SW 1271 (cell line): ENCODE measurements at regions not wholly inside any gene's neighbourhood (a gene's known extent, or its start where the extent isn't known, plus 50 kb on each side); places are given as distances from the start of the nearest gene placed in this dataset.

Source experiments
- DNase-seq, 2 experiments: peaks; one replicate each; lab custom pipeline; 2025; lab: John Stamatoyannopoulos, UW

DNA sequence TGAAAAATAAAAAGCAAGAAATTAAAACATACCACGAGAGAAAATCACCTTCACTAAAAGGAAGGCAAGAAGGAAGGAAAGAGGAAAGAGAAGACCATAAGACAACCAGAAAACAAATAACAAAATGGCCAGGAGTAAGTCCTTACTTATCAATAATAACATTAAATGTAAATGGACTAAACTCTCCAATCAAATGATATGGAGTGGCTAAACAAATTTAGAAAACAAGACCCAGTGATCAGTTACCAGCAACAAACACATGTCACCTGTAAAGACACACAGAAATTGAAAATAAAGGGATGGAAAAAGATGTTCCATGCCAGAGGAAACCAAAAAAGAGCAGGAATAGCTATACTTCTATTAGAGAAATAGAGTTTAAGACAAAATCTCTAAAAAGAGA, 85.0 kb upstream of the SLC38A4 start:
- DNase-seq, result no peak

DNA sequence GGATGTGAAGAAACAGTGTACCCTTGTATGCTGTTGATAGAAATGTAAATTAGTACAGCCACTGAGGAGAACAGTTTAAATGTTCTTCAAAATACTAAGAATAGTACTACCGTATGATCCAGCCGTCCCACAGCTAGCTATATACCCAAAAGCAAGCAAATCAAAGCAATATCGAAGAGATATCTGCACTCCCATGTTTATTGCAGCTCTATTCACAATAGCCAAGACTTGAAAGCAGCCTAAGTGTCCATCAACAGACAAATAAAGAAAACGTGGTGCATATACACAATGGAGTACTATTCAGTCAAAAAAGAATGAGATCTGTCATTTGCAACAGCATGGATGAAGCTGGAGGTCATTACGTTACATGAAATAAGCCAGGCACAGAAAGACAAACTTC, 88.5 kb upstream of the SLC38A4 start:
- DNase-seq, result no peak

GRCh38 chr12:46915082-46915481, 89.3 kb upstream of the SLC38A4 start:
- no peak for DNase-seq

GRCh38 chr12:46915836-46916235, 90.0 kb upstream of the SLC38A4 start:
- no peak for DNase-seq

DNA sequence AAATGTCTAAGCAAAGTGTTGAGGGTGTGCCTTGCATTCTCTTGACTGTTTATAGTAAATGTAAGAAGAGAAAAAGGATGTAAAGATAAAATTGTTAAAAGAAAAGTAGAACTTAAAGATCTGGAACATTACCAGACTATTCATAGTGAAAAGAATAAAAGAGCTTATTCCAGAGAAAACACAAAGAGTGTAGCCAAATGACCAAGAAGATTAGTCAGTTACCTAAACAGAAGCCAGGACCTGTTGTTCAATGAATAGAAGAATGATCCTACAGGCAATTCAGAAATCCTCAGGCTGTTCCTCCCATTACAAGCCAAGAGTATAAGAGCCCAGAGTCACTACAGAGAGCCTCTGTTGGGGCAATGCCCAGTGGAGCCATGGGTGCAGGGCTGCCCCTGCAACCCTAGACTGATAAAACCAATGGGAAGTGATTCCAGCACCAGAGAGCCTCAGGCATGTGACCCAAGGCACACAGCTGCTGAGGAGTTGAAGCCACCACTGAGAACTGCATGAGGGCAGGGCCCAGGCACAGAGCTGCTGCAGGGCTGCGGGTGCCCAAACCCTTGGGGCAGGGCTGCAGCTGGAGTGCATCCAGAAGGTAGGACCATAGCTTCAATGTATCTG, 91.1 kb upstream of the SLC38A4 start:
- no peak for DNase-seq

DNA sequence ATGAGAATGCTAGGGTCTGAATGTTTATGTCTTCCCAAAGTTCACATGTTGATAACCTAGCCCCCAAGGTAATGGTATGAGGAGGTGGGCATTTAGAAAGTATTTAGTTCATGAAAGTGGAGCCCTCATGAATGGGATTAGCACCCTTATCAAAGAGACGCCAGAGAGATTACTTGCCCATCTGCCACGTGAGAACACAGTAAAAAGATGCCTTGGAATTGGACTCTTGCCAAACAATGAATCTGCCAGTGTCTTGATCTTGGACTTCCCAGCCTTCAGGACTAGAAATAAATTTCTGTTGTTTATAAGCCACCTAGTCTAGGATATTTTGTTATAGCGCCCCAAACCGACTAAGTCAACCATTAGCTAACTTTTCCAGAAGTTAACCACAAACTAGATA, 92.0 kb upstream of the SLC38A4 start:
- DNase-seq, result no peak

DNA sequence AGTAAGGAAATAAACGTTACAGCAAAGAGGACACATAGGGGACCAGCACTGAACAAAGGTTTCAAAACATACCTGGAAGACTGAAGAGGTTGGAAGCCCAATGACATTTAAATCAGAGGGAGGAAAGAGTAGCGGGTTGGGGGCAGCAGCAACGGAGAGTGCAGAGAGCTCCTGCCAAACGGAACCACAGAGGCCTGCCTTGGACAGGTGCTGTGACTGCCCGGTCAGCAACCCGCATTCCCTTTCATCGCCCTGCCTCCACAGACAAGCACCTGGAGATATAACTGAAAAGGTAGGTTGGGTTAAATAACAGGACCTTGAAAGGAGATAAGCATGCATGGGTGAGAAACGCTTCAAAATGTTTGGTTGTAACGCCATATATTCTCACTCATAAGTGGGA, 92.8 kb upstream of the SLC38A4 start:
- no peak for DNase-seq

GRCh38 chr12:46919666-46920400, 94.0 kb upstream of the SLC38A4 start:
- DNase-seq, result no peak

DNA sequence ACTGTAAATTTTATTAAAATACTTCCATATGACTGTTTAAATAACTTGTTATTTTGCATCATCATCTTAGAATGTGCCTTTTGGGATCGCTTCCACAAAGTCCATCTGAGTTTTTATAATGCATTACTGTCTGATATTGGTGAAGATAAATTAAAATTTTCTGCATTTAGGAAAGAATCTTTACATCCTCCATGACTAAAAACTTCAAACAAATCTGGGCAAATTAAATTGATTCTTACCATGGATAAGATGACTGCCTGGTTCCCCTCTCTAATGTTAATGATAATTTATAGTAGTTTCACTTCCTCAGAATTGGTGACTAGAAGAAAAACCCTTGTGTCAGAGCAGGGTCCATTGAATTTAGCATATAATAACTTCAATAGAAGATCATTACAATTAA, 94.7 kb upstream of the SLC38A4 start:
- no peak for DNase-seq

GRCh38 chr12:46921048-46921763, 95.4 kb upstream of the SLC38A4 start:
- peak in 1 of 2 experiments; percentile 11 for DNase-seq

GRCh38 chr12:46921764-46922133, 96.0 kb upstream of the SLC38A4 start:
- no peak for DNase-seq

GRCh38 chr12:46926526-46926925, 100.7 kb upstream of the SLC38A4 start:
- no peak for DNase-seq

DNA sequence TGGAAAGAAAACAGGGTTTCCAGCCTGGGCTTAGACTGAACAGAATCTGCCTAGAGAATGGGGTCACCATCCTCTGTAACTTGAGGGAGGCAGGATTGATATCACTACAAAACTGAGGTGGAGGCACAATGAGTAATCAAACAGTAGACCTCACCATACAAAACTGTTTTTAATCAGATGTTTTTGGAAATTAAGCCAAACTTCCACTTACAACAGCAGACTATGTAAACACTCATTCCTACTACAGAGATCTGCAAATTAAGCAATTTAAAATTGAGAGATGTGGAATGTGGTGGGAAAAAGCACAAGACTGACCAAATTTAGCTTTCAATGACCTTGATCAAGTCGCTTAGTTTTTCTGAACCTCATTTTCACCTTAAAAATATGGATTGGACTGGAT, 104.3 kb upstream of the SLC38A4 start:
- no peak for DNase-seq

- DNase-seq, result peak in 1 of 2 experiments; percentile 40
These were observed 108.2 kb upstream of the SLC38A4 start for GRCh38 chr12:46933947-46934346.

DNA sequence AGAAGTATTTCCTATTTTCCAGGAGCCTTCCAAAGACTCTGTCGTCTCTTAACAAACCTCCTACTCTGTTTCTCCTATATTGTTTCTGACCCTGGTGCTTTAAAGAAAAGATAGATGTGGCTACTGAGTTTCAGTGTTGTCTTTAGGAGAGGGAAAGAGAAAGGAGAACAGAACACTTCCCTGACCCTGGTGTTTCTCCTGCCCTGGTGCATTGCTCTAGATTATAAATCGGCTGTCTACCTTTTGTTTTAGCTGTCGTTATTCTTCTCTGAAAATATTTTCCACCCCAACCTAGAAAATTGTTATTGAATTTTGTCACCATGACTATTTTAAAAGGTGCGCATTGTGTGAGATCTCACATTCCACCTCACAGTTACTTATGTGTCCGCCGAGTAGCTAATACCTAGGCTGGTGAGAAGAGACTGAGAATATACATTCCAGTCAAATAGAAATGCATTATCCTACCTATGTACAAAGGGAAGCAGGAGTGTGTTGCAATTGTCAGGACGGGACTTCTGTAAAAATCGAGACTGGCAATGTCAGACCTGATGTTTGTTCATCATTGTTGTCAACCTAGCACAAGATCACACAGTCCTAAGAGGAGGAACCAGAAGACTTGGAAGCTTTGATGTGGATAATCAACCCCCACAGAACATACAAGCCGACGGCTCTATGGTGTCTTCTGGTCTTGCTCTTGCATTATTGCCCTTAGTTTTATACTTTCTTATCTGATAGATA, 108.7 kb upstream of the SLC38A4 start:
- DNase-seq, result no peak

- DNase-seq, result no peak
These were observed 109.6 kb upstream of the SLC38A4 start for GRCh38 chr12:46935271-46935847.

- no peak for DNase-seq
These were observed 110.2 kb upstream of the SLC38A4 start for GRCh38 chr12:46936042-46936441.

DNA sequence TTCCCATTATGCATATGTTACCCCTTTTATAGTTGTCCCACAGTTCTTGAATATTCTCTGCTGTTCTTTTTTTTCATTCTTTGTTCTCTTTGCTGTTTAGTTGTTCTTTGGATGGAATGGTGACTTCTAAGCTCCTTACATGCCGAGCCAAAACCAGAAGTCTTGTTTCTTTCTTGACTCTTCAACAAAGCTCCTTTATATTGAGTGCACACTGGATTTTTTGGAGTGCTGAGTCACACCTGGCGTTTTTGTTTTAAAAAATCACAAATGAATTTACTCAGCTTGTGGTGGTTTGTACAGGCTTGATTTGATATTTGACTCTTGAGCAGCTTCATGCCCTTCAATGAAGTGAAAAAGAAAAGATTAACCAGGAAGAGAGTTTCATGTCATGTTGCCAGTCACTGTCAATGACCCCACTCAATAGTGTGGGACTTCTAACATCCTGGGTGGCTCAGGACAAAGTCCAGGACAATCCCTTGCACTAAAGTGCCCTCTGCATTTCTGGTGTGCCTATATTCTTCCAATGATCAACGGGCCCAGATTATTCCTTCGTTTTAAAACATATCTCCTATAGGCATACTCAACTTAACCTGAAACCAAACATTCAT, 112.4 kb upstream of the SLC38A4 start:
- no peak for DNase-seq

- DNase-seq, result no peak
These were observed 116.2 kb upstream of the SLC38A4 start for GRCh38 chr12:46941981-46942380.

- DNase-seq, result peak; percentile 45 to 79
These were observed 116.8 kb upstream of the SLC38A4 start for GRCh38 chr12:46942579-46942978.

DNA sequence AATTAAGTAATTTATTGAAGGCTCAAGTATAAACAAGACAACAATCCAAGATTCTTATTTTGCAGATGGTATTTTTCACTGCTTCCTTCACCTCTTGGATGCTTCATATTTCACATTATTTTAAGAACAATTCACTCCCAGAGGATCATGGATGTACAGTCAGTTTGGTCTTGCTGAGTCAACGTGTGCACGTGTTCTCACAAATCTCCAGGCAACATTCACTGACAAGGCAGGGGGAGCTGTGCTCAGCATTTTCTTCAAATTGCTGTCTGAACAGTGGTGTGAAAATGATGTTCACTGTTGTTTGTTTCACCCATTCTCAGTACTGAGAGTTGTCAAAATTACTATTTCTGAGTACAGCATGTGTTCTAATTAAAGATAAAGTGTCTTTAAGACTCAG, 118.3 kb upstream of the SLC38A4 start:
- peak in 1 of 2 experiments; percentile 29 for DNase-seq

- DNase-seq, result no peak
These were observed 119.0 kb upstream of the SLC38A4 start for GRCh38 chr12:46944771-46945170.
